Tibial nerve (tissue), 4 donors: ENCODE measurements at regions not wholly inside any gene's neighbourhood (a gene's known extent, or its start where the extent isn't known, plus 50 kb on each side); places are given as distances from the start of the nearest gene placed in this dataset.

Source experiments
- DNase-seq, 2 donors: peaks; one replicate each; pipeline ENCODE4 v3.0.0-alpha.2; 2019; ENCODE audit warnings: low spot score in 2 of 2
- H3K27ac ChIP-seq, 4 donors: fragments of 200-600 bp; sonication (generic) in 3 of 4; one replicate each; pipeline ENCODE4 v1.5.1; 2017 to 2019; ENCODE audit warnings: mild to moderate bottlenecking in 1 of 4
- H3K27me3 ChIP-seq, 2 donors: fragments of 200-600 bp; sonication (generic) in 1 of 2; one replicate each; pipeline versions ENCODE4 v1.5.1 to v1.6.0; 2017 to 2019
- H3K36me3 ChIP-seq, 3 donors: fragments of 200-600 bp; sonication (generic); one replicate each; pipeline ENCODE4 v1.5.1; 2018 to 2019
- H3K4me1 ChIP-seq, 4 donors: fragments of 200-600 bp; sonication (generic) in 3 of 4; one replicate each; pipeline ENCODE4 v1.5.1; 2017 to 2019
- H3K4me3 ChIP-seq, 4 donors: fragments of 200-600 bp; sonication (generic) in 3 of 4; one replicate each; pipeline ENCODE4 v1.5.1; 2017 to 2019; ENCODE audit warnings: mild to moderate bottlenecking in 1 of 4, moderate library complexity in 1 of 4
- H3K9me3 ChIP-seq, 4 donors: fragments of 200-600 bp; sonication (generic) in 3 of 4; one replicate each; pipeline ENCODE4 v1.5.1; 2017 to 2019
- CTCF ChIP-seq, 5 experiments: fragments of 200-600 bp in 3 of 5; fragments of 450-650 bp in 2 of 5; sonication (generic) in 3 of 5; IDR thresholded peaks; one replicate each; pipeline ENCODE4 v1.5.1; 2016 to 2019; ENCODE audit warnings: antibody characterized with exemption in 5 of 5, mild to moderate bottlenecking in 3 of 5, moderate library complexity in 2 of 5
- EP300 ChIP-seq, 2 donors: sonication (generic); formaldehyde crosslinking; IDR thresholded peaks; one replicate each; pipeline ENCODE4 v1.6.1; 2017; ENCODE audit warnings: antibody characterized with exemption in 2 of 2, mild to moderate bottlenecking in 1 of 2
- POLR2A ChIP-seq, 2 donors: fragments of 450-650 bp; IDR thresholded peaks; one replicate each; pipeline ENCODE4 v1.6.1; 2017; ENCODE audit warnings: antibody characterized with exemption in 2 of 2, mild to moderate bottlenecking in 2 of 2, moderate library complexity in 2 of 2
- WGBS, 2 donors: methylation state at CpG; one replicate each; pipeline ENCODE4 v1.1.5; 2018; 5-methylcytosine and 5-hydroxymethylcytosine counted together

GRCh38 chr4:165548702-165549101, 169.9 kb downstream of the CPE start:
- WGBS, 2 donors = 83% methylated on average over 2 of the region's 2 CpGs
- no peaks in the 10 kb centered on the region for H3K27me3 ChIP-seq
- no peaks in the 10 kb centered on the region for H3K36me3 ChIP-seq
- H3K9me3 ChIP-seq = no peaks in the 10 kb centered on the region
- H3K27ac ChIP-seq = no peak overlapping the region
- no peak for DNase-seq
- TF ChIP-seq POLR2A (IDR thresholded peaks at IDR 0.05) (no peak), EP300 (IDR thresholded peaks at IDR 0.05) (no peak), CTCF (IDR thresholded peaks at IDR 0.05) (no peak)
- H3K4me3 ChIP-seq = no peak overlapping the region
- no peaks in the 10 kb centered on the region for H3K4me1 ChIP-seq

- H3K9me3 ChIP-seq = no peaks in the 10 kb centered on the region
- H3K27ac ChIP-seq = no peak overlapping the region
- no peaks in the 10 kb centered on the region for H3K4me1 ChIP-seq
- no peaks in the 10 kb centered on the region for H3K27me3 ChIP-seq
- WGBS, 2 donors = 82 to 91% methylated on average over 2 of the region's 2 CpGs
- H3K36me3 ChIP-seq = no peaks in the 10 kb centered on the region
- no peak for TF ChIP-seq CTCF (IDR thresholded peaks at IDR 0.05)
- TF ChIP-seq EP300 (IDR thresholded peaks at IDR 0.05) = no peak
- no peak for TF ChIP-seq POLR2A (IDR thresholded peaks at IDR 0.05)
- DNase-seq = no peak
- no peak overlapping the region for H3K4me3 ChIP-seq
Observed at GRCh38 chr4:165553221-165553810, 174.5 kb downstream of the CPE start.

- DNase-seq = no peak
- Histone ChIP-seq H3K4me3 (no peak overlapping the region), H3K36me3 (no peaks in the 10 kb centered on the region), H3K27me3 (no peaks in the 10 kb centered on the region), H3K4me1 (no peaks in the 10 kb centered on the region), H3K9me3 (no peaks in the 10 kb centered on the region), H3K27ac (no peak overlapping the region)
- WGBS, 2 donors = 73 to 76% methylated on average over 5 of the region's 5 CpGs
- TF ChIP-seq POLR2A (IDR thresholded peaks at IDR 0.05) = no peak
- TF ChIP-seq EP300 (IDR thresholded peaks at IDR 0.05) = no peak
- no peak for TF ChIP-seq CTCF (IDR thresholded peaks at IDR 0.05)
Observed at GRCh38 chr4:165555302-165555701, 176.5 kb downstream of the CPE start.

- H3K4me3 ChIP-seq = no peak overlapping the region
- H3K27ac ChIP-seq = no peak overlapping the region
- TF ChIP-seq CTCF (IDR thresholded peaks at IDR 0.05) (no peak), POLR2A (IDR thresholded peaks at IDR 0.05) (no peak), EP300 (IDR thresholded peaks at IDR 0.05) (no peak)
- no peaks in the 10 kb centered on the region for H3K4me1 ChIP-seq
- H3K27me3 ChIP-seq = no peaks in the 10 kb centered on the region
- 45 to 54% methylated on average over 1 of the region's 1 CpG for WGBS, 2 donors
- no peaks in the 10 kb centered on the region for H3K36me3 ChIP-seq
- no peak for DNase-seq
- H3K9me3 ChIP-seq = peaks cover 0 to 3% (median 0%) of the 10 kb centered on the region in 4 donors
Observed at GRCh38 chr4:165556383-165556782, 177.6 kb downstream of the CPE start.

- 87 to 89% methylated on average over 4 of the region's 4 CpGs for WGBS, 2 donors
- TF ChIP-seq EP300 (IDR thresholded peaks at IDR 0.05) = no peak
- no peak for TF ChIP-seq POLR2A (IDR thresholded peaks at IDR 0.05)
- no peak for TF ChIP-seq CTCF (IDR thresholded peaks at IDR 0.05)
- H3K27ac ChIP-seq = no peak overlapping the region
- H3K27me3 ChIP-seq = no peaks in the 10 kb centered on the region
- no peak overlapping the region for H3K4me3 ChIP-seq
- H3K36me3 ChIP-seq = no peaks in the 10 kb centered on the region
- H3K9me3 ChIP-seq = peaks cover 0 to 5% (median 0%) of the 10 kb centered on the region in 4 donors
- H3K4me1 ChIP-seq = no peaks in the 10 kb centered on the region
- no peak for DNase-seq
Observed at GRCh38 chr4:165560941-165561340, 182.1 kb downstream of the CPE start.
